ENCODE measurements at regions not wholly inside any gene's neighbourhood (a gene's known extent, or its start where the extent isn't known, plus 50 kb on each side); places are given as distances from the start of the nearest gene placed in this dataset.

- no peak for TF ChIP-seq RAD21 (CRISPR knock-in tag; IDR thresholded peaks at IDR 0.05)
- intact Hi-C loops (cut with micrococcal nuclease; ENCODE audit: unreplicated experiment): no loop called here
- no peak for DNase-seq (ENCODE audit: low spot score)
- Histone ChIP-seq H3K4me1 (ENCODE audit: insufficient read depth, low read length) (no peaks in the 10 kb centered on the region), H2AFZ (ENCODE audit: low read length) (no peak overlapping the region), H3K9me3 (ENCODE audit: low read length) (no peaks in the 10 kb centered on the region), H3K4me2 (ENCODE audit: low read depth, low read length) (no peak overlapping the region), H3K9ac (ENCODE audit: insufficient read depth, low read depth, low read length) (no peak overlapping the region), H3K27me3 (ENCODE audit: control insufficient read depth in 1 of 2, insufficient read depth in 2 of 2, low read length in 2 of 2) (peaks cover 8 to 31% of the 10 kb centered on the region in 2 experiments; a peak in 4 of 5 replicates), H3K79me2 (ENCODE audit: insufficient read depth, low read length) (no peaks in the 10 kb centered on the region), H3K27ac (ENCODE audit: extremely low read length, insufficient read depth, low read length) (no peak overlapping the region), H3K36me3 (replicated peaks in 1 of 2; ENCODE audit: control insufficient read depth in 1 of 2, insufficient read depth in 2 of 2, low read length in 2 of 2) (no peaks in the 10 kb centered on the region), H4K20me1 (ENCODE audit: insufficient read depth, low read length) (no peaks in the 10 kb centered on the region), H3K4me3 (replicated peaks in 1 of 3; ENCODE audit: insufficient read depth in 1 of 3, low read depth in 2 of 3, low read length in 3 of 3) (no peak overlapping the region)
- 57% methylated on average over 1 of the region's 11 CpGs for WGBS (ENCODE audit: low lambda C conversion rate)
- FAIRE-seq: no peak
- in situ Hi-C loops (cut with HindIII; ENCODE audit: extremely low pct_ligation_motif_present, low pct_unique_long_range_greater_than_20kb): no loop called here
- POLR2A ChIA-PET: no interaction called here
- CTCF ChIA-PET (ENCODE audit: low intra/inter-chr PET ratio, low total read pairs): no interaction called here
- no TSS peak for BruUV-seq (replicated peaks)
- ATAC-seq: no peak
Observed at GRCh38 chr11:119789766-119790407, 60.9 kb upstream of the NECTIN1 start.

DNA sequence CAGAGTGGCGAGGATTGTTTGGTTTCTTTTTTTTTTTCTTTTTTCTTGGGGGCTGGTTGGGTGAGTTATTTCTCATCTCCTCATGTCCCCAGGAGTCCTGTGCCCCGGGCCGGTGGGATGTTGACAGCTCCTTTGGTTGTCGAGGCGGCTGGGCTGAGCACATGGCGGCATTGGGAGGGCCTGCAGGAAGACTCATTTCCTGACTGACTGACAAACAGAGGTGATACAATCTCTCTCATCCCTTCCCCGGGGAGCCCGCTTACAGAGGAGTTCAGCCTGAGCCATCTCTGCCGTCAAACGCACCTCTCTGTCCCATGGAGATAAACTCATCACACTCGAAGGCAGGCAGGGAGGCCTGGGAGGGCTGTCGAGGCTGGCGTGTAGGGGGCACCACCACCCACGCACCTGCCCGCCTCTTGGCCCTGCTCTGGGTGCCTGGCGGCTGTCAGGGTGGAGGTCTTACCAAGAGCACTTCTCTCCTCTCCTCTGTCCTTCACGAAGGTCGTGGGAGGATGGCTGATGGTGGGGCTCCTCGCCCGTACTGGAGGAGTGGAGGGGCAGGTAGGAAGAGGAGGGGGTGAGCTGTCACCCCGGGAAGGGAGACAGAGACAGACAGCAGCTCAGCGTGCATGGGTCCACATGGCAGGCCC is 60.0 kb upstream of the NECTIN1 start:
- FAIRE-seq (no peak), DNase-seq (ENCODE audit: low spot score) (no peak), ATAC-seq (no peak)
- no peaks in the 10 kb centered on the region for H3K79me2 ChIP-seq (ENCODE audit: insufficient read depth, low read length)
- no peaks in the 10 kb centered on the region for H4K20me1 ChIP-seq (ENCODE audit: insufficient read depth, low read length)
- intact Hi-C loops (cut with micrococcal nuclease; ENCODE audit: unreplicated experiment) (no loop called here), in situ Hi-C loops (cut with HindIII; ENCODE audit: extremely low pct_ligation_motif_present, low pct_unique_long_range_greater_than_20kb) (no loop called here)
- H2AFZ ChIP-seq (ENCODE audit: low read length): no peak overlapping the region
- H3K9ac ChIP-seq (ENCODE audit: insufficient read depth, low read depth, low read length): no peak overlapping the region
- POLR2A ChIA-PET: no interaction called here
- no peak overlapping the region for H3K4me2 ChIP-seq (ENCODE audit: low read depth, low read length)
- CTCF ChIA-PET (ENCODE audit: low intra/inter-chr PET ratio, low total read pairs): no interaction called here
- H3K27ac ChIP-seq (ENCODE audit: extremely low read length, insufficient read depth, low read length): no peak overlapping the region
- 24% methylated on average over 19 of the region's 22 CpGs for WGBS (ENCODE audit: low lambda C conversion rate)
- H3K36me3 ChIP-seq (replicated peaks in 1 of 2; ENCODE audit: control insufficient read depth in 1 of 2, insufficient read depth in 2 of 2, low read length in 2 of 2): no peaks in the 10 kb centered on the region
- H3K4me1 ChIP-seq (ENCODE audit: insufficient read depth, low read length): no peaks in the 10 kb centered on the region
- TF ChIP-seq ZNF615 (CRISPR knock-in tag; IDR thresholded peaks at IDR 0.05; ENCODE audit: borderline replicate concordance): no peak
- TF ChIP-seq, protein P1, sequence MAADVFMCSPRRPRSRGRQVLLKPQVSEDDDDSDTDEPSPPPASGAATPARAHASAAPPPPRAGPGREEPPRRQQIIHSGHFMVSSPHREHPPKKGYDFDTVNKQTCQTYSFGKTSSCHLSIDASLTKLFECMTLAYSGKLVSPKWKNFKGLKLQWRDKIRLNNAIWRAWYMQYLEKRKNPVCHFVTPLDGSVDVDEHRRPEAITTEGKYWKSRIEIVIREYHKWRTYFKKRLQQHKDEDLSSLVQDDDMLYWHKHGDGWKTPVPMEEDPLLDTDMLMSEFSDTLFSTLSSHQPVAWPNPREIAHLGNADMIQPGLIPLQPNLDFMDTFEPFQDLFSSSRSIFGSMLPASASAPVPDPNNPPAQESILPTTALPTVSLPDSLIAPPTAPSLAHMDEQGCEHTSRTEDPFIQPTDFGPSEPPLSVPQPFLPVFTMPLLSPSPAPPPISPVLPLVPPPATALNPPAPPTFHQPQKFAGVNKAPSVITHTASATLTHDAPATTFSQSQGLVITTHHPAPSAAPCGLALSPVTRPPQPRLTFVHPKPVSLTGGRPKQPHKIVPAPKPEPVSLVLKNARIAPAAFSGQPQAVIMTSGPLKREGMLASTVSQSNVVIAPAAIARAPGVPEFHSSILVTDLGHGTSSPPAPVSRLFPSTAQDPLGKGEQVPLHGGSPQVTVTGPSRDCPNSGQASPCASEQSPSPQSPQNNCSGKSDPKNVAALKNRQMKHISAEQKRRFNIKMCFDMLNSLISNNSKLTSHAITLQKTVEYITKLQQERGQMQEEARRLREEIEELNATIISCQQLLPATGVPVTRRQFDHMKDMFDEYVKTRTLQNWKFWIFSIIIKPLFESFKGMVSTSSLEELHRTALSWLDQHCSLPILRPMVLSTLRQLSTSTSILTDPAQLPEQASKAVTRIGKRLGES (CRISPR knock-in tag; IDR thresholded peaks at IDR 0.05; ENCODE audit: borderline replicate concordance): no peak
- no peak for TF ChIP-seq ZNF430 (CRISPR knock-in tag; IDR thresholded peaks at IDR 0.05)
- TF ChIP-seq ZNF891 (CRISPR knock-in tag; IDR thresholded peaks at IDR 0.05): no peak
- TF ChIP-seq JUN (CRISPR knock-in tag; IDR thresholded peaks at IDR 0.05): no peak
- TF ChIP-seq ZNF558 (CRISPR knock-in tag; IDR thresholded peaks at IDR 0.05; ENCODE audit: borderline replicate concordance): no peak
- H3K9me3 ChIP-seq (ENCODE audit: low read length): no peaks in the 10 kb centered on the region
- no TSS peak for BruUV-seq (replicated peaks)
- H3K27me3 ChIP-seq (ENCODE audit: control insufficient read depth in 1 of 2, insufficient read depth in 2 of 2, low read length in 2 of 2): peaks cover 6 to 32% of the 10 kb centered on the region in 2 experiments; a peak in 3 of 5 replicates
- H3K4me3 ChIP-seq (replicated peaks in 1 of 3; ENCODE audit: insufficient read depth in 1 of 3, low read depth in 2 of 3, low read length in 3 of 3): no peak overlapping the region

Measured in HepG2 (cell line).